NCI-H1417 (cell line): ENCODE measurements at regions not wholly inside any gene's neighbourhood (a gene's known extent, or its start where the extent isn't known, plus 50 kb on each side); places are given as distances from the start of the nearest gene placed in this dataset.
"Not testable (repeated sequence)": the region's sequence is repeated elsewhere in the genome, so short reads cannot be mapped to it uniquely, and the experiment has no call there.

Source experiments
- DNase-seq, 3 experiments: peaks; one replicate each; lab custom pipeline; 2025; lab: John Stamatoyannopoulos, UW

- no peak for DNase-seq
Measured at GRCh38 chr5:60444661-60445360, 255.2 kb downstream of the DEPDC1B start.

- DNase-seq, result no peak
Measured at GRCh38 chr5:60439552-60439951, 260.4 kb downstream of the DEPDC1B start.

- peak in 1 of 3 experiments; percentile 12 for DNase-seq
Measured at GRCh38 chr5:60437308-60437707, 262.7 kb downstream of the DEPDC1B start.

DNA sequence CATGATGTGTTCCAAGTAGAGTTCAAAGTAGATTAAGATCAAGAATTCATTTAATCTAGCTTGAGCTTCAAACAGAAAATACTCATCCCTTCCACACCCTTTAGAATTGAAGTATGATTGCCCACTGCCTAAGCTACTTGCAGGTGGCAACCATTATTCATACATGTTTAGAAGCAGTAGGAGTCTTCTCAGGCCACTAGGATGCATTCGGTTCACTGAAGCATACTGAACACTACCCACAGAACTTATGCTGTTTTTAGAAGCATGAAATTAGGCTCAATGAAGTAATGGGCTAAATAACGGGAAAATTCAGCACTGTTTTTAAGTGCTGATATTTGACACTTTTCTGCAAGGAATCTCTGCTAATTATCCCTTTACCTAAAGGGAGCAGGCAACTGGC is 263.4 kb downstream of the DEPDC1B start:
- no peak for DNase-seq

DNA sequence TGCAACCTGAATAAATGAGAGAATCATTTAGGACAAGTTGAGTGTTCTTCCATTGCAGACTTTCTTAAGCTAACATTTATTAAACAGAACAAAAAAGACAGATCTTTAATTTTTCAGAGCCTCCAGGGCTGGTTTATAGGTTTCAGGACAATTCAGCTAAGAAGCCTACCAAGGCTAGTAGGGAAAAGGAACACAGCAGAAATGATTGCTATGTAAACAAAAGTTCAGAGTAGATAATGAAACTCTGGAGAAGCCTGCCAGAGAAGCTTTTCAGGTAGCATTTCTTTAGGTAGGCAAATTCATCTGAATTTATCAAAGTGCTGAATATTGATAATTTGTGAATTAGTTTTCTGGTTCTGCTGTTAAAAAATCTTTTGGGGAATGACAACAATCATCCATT is 264.2 kb downstream of the DEPDC1B start:
- DNase-seq, result no peak

- DNase-seq, result not testable (repeated sequence)
Measured at GRCh38 chr5:60426189-60426588, 273.8 kb downstream of the DEPDC1B start.

- DNase-seq, result not testable (repeated sequence)
Measured at GRCh38 chr5:60420773-60421172, 279.2 kb downstream of the DEPDC1B start.

DNA sequence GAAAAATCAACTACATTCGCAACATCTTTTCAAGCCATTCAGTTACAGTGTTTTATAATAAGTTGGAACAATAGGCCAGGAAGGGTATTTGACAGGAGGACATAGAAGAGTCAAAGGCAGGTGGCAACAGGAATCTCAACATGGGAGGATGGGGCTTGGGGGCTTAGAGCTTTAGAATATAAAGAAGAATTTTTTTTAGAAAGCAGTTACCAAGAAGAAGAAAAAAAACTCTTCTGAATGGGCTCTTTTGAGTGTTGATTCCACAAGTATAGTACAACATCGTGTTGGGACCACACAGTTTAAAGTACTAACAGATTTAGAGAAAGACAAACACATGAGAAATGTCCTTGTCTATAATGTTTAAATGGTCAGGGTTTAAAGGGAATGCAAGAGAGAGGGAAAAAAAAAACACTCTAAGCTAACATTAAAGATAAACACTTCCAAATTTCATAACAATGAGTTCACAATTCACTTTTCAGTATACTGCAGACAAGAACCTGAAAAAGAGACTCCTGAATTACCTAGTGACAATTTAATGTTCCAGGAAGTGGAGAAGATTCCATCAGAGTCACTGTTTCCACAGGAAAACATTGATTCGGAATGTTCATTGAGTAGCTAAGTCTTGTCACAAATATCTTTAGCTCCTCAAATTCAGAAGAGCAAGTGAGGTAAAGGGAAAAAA is 282.3 kb downstream of the DEPDC1B start:
- no peak for DNase-seq

DNA sequence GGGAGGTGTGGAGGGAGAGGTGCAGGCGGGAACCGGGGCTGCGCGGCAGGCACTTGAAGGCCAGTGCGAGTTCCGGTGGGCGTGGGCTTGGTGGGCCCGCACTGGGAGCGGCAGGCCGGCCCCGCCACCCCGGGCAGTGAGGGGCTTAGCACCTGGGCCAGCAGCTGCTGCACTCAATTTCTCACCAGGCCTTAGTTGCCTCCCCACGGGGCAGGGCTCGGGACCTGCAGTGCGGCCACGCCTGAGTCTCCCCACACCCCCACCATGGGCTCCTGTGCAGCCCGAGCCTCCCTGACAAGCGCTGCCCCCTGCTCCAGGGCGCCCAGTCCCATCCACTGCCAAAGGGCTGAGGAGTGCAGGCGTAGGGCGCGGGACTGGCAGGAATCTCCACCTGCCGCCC is 284.5 kb downstream of the DEPDC1B start:
- no peak for DNase-seq

- no peak for DNase-seq
Measured at GRCh38 chr5:60410427-60410826, 289.5 kb downstream of the DEPDC1B start.

DNA sequence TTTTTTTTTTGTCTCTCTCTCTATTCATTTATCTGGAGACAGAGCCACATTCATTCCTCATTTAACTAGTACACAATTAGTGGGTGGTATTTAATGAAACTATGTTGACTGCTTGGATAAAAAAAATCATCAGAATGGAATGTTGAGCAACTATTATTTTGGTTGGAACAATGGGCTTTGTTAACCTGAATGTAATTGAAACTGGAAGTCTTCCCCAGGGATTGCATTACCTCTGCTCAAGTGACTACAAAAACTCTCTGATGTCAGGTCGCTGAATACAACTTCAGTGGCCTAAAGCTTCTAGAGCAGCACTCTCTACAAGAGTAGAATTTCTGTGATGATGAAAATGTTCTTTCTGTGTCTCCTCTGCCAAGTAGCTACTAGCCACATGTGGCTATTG is 295.8 kb downstream of the DEPDC1B start:
- no peak for DNase-seq

DNA sequence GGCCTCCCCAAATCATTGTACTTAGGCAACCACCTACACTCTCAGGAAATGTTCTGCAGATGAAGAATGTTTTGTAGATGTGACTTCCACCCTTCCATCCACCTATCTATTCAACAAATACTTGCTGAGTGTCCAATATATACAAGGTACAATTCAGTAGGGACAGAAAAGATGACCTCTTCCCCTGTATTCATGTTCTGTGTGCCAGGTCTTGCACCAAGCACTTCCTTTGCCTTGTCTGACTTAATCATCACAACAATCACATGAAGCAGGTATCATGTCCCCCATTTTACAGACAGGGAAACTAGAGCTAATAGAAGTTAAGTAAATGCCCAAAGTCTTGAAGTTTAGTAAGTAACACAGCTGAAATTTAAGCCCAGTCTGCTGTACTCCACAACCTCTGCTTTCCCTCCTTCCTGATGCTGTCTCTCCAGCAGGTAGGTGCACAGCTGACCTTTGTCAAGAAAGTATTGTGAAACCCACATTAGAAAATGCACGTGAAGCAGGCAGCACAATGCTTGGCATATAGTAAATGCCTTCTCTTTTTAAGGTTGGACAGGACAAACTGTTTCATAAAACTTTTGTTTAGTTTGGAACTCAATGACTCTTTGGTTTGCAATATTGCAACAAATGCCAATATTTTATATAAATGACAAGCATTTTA is 296.5 kb downstream of the DEPDC1B start:
- no peak for DNase-seq

DNA sequence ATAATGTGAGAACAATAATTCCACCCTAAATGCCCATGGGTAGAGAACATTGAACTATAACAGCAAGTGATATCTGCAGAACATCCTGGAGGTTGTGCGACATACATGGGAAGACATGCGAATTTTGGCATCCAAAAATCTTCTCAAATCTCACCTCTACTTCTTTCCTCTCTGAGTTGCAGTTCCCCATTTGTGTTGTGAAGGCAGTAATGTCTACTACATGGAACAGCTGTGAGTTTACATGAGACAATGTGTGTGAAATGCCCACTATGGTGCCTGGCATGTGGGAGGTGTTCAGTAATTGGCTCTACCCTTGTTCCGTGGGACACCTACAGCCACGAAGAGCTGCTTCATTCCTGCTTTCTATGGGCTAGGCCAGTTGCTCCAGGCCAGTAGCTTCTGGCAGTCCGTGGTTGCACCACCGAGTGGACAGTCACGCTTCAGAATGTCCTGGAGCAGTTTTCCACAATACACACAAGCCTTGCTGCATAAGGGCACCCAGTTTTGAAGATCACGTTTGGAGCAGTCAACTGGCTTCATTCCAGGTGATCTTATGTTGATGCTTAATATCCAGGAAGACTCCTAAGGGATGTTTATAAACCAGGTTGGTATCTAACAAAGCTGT is 297.7 kb downstream of the DEPDC1B start:
- DNase-seq, result no peak

DNA sequence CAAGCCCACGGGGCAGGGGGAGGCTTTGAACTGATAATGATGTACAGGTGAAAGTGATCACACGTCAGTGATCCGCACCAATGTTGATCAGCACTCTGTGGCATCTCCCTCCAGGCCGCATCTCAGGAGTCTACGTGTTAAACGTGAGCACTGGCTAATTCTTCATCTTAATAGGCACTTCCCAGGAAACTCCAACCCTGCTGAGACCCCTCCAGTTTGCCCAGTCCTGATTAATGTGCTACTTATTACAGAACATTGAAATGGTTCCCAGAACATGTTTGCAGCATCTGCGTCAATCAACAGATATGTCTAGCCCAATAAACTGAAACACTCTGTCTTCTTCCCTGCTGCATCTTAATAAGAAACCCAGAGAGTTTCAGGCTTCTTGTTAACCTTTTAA is 298.4 kb downstream of the DEPDC1B start:
- no peak for DNase-seq

DNA sequence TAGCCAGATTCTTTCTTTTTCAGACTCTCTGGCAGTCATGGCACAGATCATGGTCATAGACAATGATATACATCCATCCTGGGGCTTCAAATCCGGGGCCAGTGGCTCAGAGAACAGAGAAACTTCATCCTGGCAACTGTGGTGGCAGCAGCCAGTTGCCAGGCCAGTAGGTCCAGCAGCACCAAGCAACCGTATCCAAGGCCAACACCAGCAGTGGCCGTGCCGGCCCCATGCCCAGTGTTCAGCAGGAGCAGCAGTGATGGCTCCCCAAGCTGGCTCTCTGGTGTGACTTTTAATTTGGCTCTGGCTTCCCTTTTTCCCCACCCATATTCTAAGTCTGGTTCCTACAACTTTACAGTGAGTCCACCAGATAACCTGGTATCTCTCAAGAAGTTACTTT is 300.5 kb downstream of the DEPDC1B start:
- DNase-seq, result no peak

DNA sequence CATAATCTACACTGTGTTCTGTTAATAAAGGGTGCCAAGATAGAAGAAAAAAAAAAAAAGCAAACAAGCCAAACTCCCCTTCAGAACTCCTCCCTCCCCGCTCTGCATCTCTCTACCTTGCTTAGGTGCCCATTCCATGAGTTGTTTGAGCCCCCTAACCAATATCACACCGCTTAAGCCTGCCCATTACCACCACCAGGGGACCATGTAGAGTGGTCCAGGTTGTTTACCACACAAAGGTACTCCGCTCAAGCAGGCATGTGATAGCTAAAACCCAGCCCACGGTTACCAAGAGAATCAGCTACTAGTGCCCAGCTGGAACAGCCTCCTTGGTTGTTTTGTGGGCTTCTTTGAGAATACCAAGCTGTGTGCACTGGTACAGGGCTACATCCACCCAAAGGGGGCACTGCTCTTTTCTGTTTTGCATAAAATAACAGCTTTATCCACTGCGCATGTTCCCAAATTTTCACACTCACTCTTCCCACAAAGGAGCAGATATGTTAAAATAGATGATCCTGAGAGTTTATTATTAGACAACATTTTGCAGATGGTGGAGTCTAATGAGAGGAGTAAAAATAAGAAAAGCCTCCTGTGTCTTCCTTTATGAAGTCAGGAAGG is 304.1 kb downstream of the DEPDC1B start:
- DNase-seq, result no peak

DNA sequence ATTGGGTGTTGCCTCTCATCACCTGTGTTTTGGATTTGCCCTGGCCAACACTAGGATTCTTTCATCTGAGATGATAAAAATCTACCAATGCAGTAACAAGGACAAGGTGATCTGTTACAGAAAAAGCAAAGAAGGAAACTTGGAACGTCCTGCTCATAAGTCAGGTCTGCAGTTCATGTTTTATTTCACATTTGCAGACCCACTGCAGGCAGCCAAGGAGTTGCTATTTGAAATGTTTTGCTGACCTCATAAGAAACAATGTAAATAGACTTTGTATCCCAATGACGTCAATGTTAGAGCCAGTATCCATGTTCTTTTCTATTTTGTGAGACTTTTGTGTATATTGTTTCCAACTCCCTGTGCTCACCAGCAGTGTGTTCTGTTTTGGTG is 312.9 kb downstream of the DEPDC1B start:
- DNase-seq, result no peak

DNA sequence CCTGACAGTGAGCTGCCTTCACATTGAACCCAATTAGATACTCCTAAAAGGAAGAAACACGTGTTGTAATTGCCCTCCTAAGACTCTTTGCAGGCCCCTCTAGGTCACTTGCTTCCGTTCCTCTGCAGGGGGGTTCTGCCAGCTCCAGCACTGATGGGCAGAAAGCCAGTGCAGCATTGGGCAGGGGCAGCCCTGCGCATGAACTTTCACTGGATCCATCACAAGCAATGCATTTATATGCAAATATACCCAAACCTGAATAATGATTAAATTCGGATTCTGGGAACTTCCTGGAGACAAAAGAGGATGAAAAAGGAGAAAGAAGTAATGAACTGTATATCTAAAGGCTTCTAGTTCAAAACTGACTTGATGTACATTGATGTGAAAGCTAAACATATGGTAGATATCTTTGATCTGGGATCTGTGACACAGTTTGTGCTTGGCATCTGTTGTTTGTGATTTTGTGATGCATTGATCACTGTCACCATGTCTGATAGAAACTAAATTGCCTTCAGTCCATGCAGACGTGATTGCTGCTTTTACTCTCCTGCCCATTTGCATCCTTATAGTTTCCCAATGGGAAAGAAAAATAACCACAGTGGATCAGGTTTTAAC is 313.4 kb downstream of the DEPDC1B start:
- no peak for DNase-seq

GRCh38 chr5:60382716-60383115 is 317.2 kb downstream of the DEPDC1B start:
- peak in 2 of 3 experiments; percentile 20 to 27 for DNase-seq

DNA sequence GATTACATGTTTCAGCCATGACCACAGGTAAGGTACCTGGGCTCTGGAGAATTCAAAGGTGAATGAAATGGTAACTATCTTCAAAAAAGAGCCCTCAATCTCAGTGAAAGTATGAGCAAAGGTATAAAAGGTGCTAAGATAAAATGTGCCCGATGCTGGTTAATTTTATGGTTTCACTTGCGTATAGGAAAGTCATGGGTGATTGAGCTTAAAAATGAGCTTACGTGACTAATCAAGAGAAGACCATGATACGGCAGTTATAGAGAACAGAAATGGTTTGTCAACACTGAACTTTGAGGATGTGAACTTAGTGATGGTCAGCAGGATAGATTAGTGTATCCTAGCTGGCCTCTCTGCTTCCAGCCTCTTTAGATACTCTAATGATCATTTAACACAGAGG is 320.1 kb downstream of the DEPDC1B start:
- DNase-seq, result no peak

DNA sequence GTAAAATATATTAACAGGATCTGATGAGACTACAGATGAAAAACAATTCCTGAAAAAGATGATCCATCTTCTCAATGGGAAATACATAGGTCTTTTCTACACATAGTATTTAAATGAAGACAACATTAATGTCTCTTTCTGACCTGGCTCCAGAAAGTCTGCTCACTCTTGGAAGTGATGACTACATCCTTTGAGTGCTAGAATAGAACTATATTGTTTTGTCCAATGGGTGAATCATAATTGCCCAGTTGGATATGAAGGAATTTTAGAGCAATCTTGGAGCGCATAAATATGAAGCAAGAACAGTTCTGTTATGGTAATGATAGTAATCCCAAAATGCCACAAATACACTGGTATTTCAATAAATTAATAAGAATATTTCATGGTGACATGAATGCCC is 322.1 kb downstream of the DEPDC1B start:
- DNase-seq, result no peak

DNA sequence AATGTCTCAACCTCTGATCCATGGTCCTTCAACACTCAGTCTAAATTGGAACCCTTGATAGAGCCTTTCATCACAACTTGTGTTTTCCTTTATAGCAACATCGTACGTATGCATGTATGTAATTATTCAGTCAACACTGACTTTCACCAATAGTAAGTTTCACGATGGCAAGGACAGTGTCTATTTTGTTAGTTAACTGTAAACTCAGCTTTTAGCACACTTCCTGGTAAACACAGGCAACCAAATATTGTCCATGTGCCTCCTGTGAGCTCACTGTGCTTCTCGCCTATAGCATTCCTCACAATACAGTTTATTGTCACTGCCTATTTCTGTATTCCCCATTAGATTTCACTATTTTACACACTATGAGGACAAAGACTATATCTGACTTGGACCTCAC is 323.1 kb downstream of the DEPDC1B start:
- no peak for DNase-seq
